Skeletal muscle cell (primary cell): ENCODE measurements at regions not wholly inside any gene's neighbourhood (a gene's known extent, or its start where the extent isn't known, plus 50 kb on each side); places are given as distances from the start of the nearest gene placed in this dataset.
A peak's percentile ranks its signal among the peaks of the same experiment; 100 is the strongest.

Source experiments
- DNase-seq: peaks from one replicate; pipeline ENCODE4 v3.0.0-alpha.2; 2010; ENCODE audit warnings: low read depth
- H3K4me3 ChIP-seq: 2 replicates; pipeline ENCODE4 v1.5.1; 2011; ENCODE audit warnings: low read depth, mild to moderate bottlenecking, control low read depth, low read length, moderate library complexity

DNA sequence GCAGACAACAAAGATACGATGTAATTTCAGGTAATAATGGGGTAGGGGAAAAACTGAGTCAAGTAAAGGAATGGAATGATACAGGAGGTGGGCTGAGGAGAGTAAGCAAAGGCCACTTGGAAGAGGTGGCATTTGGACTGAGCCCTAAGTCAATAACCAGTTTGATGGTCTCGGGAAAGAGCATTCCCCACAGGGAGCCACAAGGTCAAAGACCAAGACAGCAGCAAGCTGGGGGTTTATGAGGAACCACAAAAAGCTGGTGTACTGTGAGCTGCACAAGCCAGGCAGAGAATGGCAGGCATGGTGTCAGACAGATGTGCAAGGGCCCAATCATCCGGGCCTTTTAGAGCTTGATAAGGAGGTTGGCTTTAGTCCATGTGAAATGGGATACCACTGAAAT, 98.7 kb downstream of the NOC3L start:
- no peak for DNase-seq
- no peak overlapping the region for H3K4me3 ChIP-seq

DNA sequence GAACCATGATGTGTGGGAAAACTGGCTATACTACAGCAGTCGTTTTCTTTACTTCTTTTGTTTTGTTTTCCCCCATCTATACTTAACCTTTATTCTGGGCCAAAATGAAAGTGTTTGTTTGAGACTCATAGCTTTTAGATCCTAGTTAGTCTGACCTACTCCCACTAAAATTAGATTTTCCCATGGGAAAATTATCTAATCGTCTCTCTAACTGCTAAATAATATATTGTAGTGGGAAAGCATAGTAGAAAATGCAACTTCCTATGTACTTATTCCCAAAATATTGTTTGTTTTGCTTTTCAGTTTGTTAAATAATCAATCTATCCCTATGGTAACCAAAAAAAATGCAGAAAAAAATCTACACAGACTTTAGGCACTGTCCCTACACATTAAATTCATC, 96.6 kb downstream of the NOC3L start:
- H3K4me3 ChIP-seq: no peak overlapping the region
- DNase-seq: no peak

DNA sequence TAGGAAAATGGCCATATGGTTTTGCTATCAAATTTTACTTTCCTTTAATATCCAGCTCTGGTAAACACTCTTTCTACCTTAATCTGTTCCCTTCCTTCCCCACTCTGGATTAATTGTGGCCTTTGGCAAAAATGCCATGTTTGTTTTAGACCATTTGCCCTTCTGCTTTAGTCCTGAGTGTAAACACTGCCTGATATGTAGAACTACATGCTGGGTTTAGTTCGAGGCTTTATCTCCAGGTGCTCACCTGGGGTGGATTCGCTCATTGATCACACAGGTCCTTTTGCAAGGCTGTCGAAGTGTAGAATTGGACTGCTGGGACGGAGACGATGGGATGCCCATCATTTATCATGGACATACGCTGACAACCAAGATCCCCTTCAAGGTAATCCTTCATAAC, 94.1 kb downstream of the NOC3L start:
- no peak for DNase-seq
- H3K4me3 ChIP-seq: no peak overlapping the region

DNA sequence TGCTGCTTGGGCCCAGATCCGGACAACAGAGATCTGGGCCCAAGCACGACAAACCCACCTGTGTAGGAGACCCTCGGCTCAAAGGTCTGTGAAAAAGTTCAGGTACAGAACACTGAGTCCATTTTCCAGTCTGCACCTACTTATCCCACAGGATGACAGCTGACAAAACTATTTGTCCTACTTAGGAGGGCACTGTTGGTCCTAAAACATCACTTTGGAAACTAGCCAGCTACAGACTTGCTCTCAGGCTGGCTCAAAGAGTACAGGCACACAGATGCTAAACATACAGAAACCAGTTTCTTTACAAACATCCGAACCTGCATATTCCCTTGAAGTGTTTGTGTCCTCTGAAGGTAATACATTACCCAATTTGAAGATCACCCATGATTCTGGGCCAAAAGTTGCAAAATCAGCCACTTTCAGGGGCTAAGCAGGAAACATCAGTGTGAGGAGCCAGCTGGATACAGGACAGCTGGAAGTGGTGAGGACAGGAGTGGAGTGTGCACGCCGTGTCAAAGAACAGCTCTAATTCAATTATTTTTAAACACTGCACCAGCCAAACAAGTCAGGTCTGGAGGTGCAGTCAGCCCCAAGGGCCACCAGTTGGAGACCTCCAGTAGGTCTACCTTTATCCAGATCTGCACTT, 88.5 kb downstream of the NOC3L start:
- no peak overlapping the region for H3K4me3 ChIP-seq
- peak; percentile 14 for DNase-seq

DNA sequence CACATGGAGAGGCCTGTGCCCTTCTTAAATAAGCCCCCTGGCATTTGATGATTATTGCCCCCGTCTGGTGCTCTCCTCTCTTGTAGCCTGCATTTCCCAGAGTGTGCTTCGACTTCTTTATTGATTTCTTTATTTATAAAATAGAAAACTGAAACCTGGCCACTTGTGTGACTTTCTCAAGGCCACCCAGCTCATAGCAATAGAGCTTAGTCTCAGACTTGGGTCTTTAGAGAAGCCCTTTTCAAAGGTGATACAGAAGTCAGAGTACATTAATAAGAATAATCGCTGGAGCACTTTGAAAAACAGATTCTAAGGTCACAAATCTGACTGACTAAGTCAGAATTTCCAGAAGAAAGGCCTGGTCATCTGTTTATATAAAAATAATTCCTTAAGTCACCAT, 86.6 kb downstream of the NOC3L start:
- no peak overlapping the region for H3K4me3 ChIP-seq
- DNase-seq: no peak

DNA sequence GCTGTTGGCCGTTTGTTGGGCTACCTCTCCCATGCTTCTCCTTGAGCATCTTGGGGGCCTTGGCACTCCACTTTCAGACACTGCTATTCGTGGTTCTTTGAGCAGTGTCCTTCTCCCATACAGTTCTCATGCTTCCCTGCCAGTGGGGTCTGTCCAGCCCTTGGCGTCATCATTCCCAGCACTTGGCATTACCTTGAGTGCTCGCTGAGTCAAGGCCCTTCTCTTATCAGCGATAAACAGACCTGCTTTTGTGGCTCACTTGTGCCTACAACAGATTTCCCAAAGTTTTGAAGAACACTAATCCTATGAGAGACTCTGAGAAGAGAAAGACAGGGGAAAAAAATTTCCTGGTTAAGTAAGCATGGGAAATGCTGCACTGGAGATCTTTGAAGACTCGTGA, 85.3 kb downstream of the NOC3L start:
- no peak overlapping the region for H3K4me3 ChIP-seq
- no peak for DNase-seq

DNA sequence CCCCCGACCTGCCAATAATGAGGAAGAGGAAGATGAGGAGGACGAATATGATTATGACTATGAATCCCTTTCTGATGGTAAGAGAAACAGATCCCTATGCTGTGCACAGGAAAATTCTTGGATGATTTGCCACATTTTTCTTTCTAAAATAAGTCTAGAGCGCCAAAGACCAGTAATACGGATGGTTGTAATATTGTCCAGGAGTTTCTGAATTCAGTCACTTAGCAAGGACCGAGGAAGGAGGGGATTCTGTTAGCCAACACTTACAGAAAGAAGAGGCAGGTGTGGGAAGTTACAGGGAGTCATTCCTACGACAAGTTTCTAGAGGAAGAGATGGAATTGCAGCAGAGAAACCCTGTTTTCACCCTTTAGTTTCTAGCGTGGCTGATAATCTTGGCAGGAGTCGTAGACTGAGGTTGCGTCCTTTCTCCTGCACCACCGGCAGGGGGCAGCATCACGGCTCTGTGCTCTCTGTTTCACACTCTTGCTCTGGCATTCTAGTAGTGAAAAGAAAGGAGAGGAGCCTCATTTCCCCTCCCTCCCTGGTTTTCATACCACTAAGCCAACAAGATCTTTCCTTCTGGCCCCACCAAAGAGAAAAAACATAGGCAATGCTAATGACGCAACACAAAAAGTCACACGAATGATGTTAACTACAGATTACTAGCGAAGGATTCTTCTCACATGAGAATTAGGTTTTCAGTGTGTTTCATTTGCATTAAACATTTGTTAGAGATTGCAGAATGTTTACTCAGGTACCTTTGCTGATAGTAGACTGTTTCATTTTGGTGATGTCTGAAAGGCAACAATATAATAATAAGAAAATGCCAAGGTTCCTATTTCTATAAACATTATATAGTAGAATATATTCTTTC, 82.7 kb downstream of the NOC3L start:
- DNase-seq: no peak
- H3K4me3 ChIP-seq: no peak overlapping the region

DNA sequence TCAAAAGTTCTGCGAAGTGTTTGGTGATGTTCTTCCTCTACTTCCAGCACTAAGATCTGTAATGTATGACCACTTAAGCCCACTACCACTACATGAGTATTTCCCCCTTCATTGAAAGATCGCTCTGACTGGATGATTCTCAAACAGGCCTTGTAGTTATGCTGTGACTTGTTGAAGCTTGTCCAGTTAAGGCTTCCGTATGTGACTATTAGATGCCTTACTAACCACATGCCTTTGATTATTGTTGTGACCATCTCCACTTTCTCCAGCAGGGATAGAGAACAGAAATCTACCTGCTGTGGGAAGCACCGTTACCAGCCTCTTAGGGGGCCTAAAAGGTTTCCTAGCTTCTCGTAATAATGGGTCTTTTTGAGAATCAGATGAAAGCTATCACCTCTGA, 81.1 kb downstream of the NOC3L start:
- H3K4me3 ChIP-seq: no peak overlapping the region
- no peak for DNase-seq

DNA sequence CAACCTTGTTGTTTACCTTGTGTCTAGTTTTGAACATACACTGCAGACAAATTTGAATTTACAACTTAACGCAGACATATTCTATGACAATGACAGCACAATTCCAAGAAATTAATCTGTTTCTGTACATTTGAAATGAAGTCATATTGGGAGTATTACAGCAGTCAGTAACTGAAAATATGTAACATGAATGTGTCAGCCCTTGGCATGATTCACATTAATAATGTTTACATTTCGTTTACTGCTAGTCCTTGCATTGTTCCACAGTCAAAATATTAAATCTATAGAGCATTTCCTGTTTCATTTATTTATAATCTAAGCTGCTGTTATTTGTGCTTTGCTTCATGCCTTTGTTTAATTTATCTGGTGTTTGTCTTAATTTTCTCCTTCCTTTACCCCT, 80.4 kb downstream of the NOC3L start:
- H3K4me3 ChIP-seq: no peak overlapping the region
- no peak for DNase-seq
